Mucosa of descending colon (tissue), 3 donors: ENCODE measurements at regions not wholly inside any gene's neighbourhood (a gene's known extent, or its start where the extent isn't known, plus 50 kb on each side); places are given as distances from the start of the nearest gene placed in this dataset.
A peak's percentile ranks its signal among the peaks of the same experiment; 100 is the strongest.

ENCODE experiments used
- ATAC-seq: fragments of 200-7000 bp; cut with Tn5 transposase; one replicate; pipeline ENCODE4 v1.9.1; 2020; ENCODE audit warnings: mild to moderate bottlenecking, moderate library complexity
- DNase-seq, 3 donors: peaks; one replicate each; pipeline ENCODE4 v3.0.0-alpha.2; 2020
- H3K36me3 ChIP-seq: fragments of 200-600 bp; one replicate; pipeline ENCODE4 v1.8.0; 2021; ENCODE audit warnings: low read depth, mild to moderate bottlenecking
- H3K4me1 ChIP-seq: fragments of 200-600 bp; one replicate; pipeline ENCODE4 v1.8.0; 2021; ENCODE audit warnings: low read depth, mild to moderate bottlenecking
- H3K4me3 ChIP-seq: fragments of 200-600 bp; one replicate; pipeline ENCODE4 v1.8.0; 2021; ENCODE audit warnings: mild to moderate bottlenecking
- H3K9me3 ChIP-seq: fragments of 200-600 bp; one replicate; pipeline ENCODE4 v1.8.0; 2021; ENCODE audit warnings: mild to moderate bottlenecking
- CTCF ChIP-seq: fragments of 200-600 bp; IDR thresholded peaks from one replicate; pipeline ENCODE4 v1.8.0; 2022; ENCODE audit warnings: antibody characterized with exemption, mild to moderate bottlenecking
- intact Hi-C, 2 donors: fragments of 100-400 bp; cut with DNase I in 1 of 2; cut with micrococcal nuclease in 1 of 2; formaldehyde crosslinking; loops; one replicate each; pipeline versions ENCODE4 v1.11.0 to v1.11.1; 2022; cut with DNase I, micrococcal nuclease
- donor health status: DM: no; HTN: no; CAD: no; lungs with moderate emphysema.
- donor health status: DM: no; HTN: no; CAD: no.
- donor health status: DM: no; HTN: yes; CAD: no.

- Histone ChIP-seq H3K4me3 (no peak overlapping the region), H3K9me3 (no peaks in the 10 kb centered on the region), H3K36me3 (no peaks in the 10 kb centered on the region), H3K4me1 (peaks cover 48% of the 10 kb centered on the region)
- no peak for ATAC-seq
- intact Hi-C loops, result no loop called here
- no peak for TF ChIP-seq CTCF
- DNase-seq, result no peak
Measured at GRCh38 chr7:131010717-131011431, 276.9 kb upstream of the KLF14 start.

GRCh38 chr7:131011432-131011742, 277.4 kb upstream of the KLF14 start:
- intact Hi-C loops, result no loop called here
- Histone ChIP-seq H3K36me3 (no peaks in the 10 kb centered on the region), H3K9me3 (no peaks in the 10 kb centered on the region), H3K4me3 (no peak overlapping the region), H3K4me1 (peaks cover 45% of the 10 kb centered on the region)
- DNase-seq, result peak in 1 of 3 donors; percentile 61
- no peak for ATAC-seq
- TF ChIP-seq CTCF, result no peak

GRCh38 chr7:131011976-131012375, 278.0 kb upstream of the KLF14 start:
- TF ChIP-seq CTCF, result no peak
- ATAC-seq, result no peak
- DNase-seq, result no peak
- Histone ChIP-seq H3K36me3 (no peaks in the 10 kb centered on the region), H3K4me1 (peaks cover 39% of the 10 kb centered on the region), H3K9me3 (no peaks in the 10 kb centered on the region), H3K4me3 (no peak overlapping the region)
- intact Hi-C loops, result no loop called here

GRCh38 chr7:131012477-131013031, 278.5 kb upstream of the KLF14 start:
- H3K9me3 ChIP-seq, result no peaks in the 10 kb centered on the region
- TF ChIP-seq CTCF, result no peak
- H3K4me3 ChIP-seq, result no peak overlapping the region
- H3K36me3 ChIP-seq, result no peaks in the 10 kb centered on the region
- ATAC-seq (no peak), DNase-seq (no peak)
- peaks cover 33% of the 10 kb centered on the region for H3K4me1 ChIP-seq
- intact Hi-C loops, result no loop called here

- intact Hi-C loops, result no loop called here
- H3K36me3 ChIP-seq, result no peaks in the 10 kb centered on the region
- ATAC-seq, result no peak
- no peak overlapping the region for H3K4me3 ChIP-seq
- no peak for TF ChIP-seq CTCF
- DNase-seq, result no peak
- no peaks in the 10 kb centered on the region for H3K9me3 ChIP-seq
- peaks cover 22% of the 10 kb centered on the region for H3K4me1 ChIP-seq
Measured at GRCh38 chr7:131013716-131014115, 279.7 kb upstream of the KLF14 start.
